ENCODE measurements at regions not wholly inside any gene's neighbourhood (a gene's known extent, or its start where the extent isn't known, plus 50 kb on each side); places are given as distances from the start of the nearest gene placed in this dataset.

DNA sequence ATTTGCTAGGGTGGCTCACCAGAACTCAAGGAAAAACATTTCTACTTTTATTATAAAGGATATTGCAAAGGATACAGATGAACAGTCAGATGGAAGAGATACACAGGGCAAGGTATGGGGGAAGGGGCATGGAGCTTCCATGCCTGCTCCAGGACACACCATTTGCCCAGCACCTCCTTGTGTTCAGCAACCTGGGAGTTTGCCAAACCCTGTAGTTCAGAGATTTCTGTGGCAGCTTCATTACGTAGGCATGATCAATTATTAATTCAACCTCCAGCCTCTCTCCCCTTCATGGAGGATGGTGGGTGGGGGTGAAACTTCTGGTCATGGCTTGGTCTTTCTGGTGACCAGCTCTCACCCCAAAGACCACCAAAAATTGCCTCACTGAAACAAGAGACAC, 353.9 kb upstream of the THBS1 start:
- DNase-seq, result no peak

DNA sequence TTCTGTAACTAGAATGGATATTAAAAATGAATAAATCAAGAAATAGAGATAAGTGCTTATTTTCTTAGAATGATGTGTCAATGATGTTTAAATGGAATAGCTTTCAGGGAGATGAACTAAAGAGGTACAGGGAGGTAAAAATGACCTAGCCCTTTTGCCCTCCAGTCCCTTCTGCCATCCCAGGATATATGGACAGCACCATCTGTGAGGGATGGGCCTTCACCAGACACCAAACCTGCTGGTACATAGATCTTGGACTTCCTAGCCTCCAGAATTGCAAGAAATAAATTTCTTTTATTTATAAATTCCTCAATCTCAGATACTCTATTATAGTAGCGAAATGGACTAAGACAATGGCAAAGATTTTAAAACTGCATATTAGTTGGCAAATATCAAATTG, 352.0 kb upstream of the THBS1 start:
- DNase-seq, result no peak

DNA sequence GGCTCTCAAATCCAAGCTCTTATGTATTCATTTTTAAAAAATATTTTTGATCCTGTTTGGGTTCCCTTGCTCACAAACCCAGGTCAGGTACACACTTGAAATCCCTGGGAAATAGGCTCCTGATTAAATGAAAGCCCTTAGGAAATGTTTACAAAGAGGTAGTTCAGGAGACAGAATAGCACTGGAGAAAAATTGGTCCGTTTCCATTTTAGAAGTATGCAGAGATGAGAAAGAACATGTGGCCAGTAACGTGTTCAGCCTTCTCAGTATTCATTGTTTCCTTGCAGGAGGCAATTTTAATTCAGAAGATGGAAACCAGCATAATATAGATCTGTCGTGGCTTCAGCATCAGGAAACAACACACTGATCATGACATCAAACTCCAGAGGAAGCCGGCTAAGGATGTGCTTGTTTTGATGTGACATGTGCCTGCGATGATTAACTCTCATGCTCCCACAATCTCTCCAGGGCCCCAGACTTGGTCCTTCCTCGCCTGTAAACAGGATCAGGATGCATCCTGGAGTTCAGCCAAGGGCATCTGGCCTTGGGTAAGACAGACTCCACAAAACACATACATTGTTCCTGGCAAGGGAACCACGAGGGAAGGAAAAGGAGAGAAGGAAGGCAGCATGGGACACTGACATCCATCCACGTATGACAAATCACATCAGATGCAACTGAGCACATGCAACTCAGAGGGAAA, 350.5 kb upstream of the THBS1 start:
- no peak for DNase-seq

DNA sequence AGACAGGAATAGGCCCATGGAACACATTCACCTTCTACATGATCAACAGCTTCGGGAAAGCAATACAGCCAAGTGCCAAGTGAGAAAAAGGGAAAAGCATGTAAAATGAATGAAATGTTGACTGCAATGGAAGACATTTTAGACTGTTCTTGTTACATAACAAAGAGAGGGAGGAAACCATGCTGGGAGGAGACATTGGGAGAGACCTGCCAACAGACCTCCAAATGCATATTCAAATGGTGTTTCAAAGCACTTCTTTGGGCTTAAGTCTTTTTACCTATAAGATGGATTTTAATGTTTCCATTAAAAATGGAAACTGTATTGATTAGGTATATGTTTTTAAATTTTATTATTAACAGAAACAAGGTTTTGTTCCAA, 350.0 kb upstream of the THBS1 start:
- no peak for DNase-seq

DNA sequence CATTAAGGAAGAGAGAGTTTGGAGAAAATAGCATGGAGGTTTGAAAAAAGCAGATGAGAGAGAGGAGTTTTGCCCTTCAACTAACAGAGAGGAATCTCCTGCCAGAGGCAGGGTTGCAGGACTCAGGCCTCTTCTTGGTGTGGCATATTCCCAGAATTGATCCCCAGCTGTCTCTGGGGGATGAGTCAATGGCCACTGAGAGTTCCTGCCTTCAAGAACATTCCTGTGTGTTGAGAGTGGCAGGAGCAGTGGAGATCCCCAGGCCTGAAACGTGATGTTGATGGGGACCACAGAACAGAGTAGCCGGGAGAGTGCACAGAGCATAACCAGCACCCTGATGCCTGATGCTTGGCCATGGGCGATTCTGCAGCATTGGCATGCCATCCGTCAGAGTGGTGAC, 348.4 kb upstream of the THBS1 start:
- DNase-seq, result no peak

DNA sequence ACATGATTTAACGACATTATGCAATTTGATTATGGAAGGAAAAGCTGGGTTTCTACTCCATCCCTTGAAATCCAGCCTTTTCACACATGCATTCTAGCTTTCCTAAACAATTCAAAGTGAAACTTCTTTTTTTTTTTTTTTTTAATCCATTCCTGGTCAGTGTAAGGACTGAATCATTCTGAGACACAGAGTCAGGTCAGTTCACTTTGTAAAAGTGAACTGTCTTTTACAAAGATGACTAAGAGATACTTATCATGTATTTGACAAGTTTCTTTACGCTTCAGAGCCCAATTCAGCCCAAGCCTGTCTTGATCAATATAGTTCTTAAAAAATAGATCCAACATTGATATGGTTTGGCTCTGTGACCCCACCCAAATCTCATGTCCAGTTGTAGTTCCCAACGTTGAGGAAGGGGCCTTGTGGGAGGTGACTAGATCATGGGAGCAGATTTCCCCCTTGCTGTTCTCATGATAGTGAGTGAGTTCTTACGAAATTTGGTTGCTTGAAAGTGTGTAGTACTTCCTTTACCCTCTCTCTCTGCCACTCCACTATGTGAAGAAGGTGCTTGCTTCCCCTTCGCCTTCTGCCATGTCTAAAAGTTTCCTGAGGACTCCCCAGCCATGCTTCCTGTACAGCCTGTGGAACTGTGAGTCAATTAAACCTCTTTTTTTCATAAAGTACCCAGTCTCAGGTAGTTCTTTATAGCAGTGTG, 345.6 kb upstream of the THBS1 start:
- DNase-seq, result peak; percentile 11

DNA sequence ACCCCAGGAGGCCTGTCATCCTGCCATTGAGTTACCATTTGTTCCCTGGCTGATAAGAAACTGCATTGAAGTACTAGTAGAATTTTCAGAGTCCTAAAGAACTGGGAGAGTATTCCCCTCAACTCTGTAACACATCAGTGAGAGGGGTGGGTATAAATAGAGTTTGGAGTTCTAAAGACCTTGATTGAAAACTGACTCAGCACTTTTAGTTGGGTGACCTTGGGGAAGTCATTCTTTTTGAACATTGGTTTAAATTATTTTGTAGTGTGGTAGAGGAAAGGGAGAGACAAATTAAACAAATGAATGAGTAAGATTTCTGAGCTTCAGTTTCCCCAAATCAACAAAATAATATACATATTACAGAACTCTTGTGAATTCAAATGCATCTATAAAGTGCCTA, 344.5 kb upstream of the THBS1 start:
- no peak for DNase-seq

DNA sequence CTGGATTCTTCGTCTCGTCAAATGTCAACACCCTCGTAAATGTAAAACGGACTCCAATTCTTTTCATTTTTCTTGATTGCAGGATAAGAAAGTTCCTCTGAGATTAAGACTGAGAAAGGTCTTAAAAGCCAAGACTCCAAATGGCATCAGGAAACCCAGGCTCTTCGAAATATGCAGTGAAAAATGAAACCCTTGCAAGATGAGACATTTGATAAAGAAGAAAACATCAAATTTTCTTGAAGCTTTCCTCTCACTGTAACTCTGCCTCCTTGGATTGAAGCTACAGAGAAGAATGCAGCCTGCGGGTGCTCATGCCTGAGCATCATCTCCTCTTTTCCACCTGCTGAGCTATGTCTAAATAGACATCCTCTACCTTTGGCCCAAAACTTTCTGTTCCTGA, 342.4 kb upstream of the THBS1 start:
- DNase-seq, result no peak

DNA sequence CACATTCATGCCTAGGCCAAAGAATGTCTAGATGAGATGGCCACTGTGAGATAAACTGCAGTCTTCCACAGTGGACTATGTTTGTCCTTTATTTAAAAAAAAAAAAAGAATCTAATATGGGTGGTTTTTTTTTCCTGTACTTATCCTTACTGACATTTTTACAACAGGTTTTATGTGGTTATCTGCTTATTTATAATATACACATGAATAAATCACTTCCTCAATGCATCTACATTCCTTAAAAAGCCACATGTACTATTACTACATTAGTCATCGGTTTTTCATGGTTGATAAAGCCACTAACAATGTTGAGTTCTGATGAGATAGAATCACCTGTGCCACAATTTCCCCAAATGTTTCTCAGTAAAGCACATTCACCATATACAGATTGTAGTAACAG, 341.3 kb upstream of the THBS1 start:
- no peak for DNase-seq

DNA sequence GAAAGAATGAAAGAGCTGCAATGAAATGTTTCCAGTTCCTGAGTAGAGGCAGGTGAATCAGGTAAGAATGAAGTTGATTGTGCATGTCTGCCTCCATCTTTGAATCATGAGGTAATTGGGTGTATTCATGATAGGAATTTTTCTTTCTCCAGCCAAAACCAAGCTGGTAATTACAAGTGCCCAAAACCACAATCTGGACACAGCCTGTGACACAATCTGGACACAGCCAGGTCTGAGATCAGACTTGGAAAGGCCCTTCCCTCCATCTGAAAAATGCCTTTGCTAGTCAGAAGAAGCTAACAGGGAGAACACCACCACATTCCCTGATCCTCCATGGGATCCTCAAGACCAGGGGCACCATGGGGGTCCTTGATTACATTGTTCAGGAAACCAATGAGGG, 338.5 kb upstream of the THBS1 start:
- DNase-seq, result no peak

DNA sequence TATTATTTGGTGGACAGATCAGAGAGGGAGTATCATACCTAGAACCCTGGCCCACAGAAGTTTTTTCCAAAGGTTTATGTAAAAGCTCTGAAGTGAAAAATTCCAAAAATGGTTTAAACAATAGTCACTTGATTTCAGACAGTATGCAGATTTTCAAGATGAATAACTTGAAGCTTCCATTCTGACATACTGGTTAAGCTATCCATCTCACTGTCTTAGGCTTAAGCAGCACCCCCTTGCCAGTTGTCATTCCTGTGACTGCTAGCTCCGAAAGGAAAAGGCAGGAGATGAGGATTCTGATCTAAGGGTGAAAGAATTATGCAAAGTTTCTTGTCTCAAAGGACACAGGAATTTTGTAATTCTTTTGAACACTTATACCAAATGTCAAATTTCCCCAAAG, 337.5 kb upstream of the THBS1 start:
- no peak for DNase-seq

DNA sequence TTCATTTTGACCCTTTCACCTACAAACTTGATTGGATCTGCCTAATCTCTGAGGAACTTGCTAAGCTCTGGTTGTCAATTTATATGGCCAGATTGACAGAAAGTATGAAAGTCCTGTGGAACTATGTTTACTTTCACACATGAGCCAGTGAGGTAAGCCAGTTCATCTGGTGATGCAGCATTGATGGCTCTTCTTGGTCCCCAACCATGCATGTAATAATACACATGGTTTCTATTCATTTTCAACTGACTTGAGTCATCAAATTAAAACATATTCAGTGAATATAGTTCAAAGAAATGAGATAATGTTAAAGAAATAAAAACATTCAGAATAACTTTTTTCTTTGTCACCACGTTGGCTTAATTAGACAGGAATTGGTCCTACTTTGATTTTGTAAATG, 336.1 kb upstream of the THBS1 start:
- no peak for DNase-seq

DNA sequence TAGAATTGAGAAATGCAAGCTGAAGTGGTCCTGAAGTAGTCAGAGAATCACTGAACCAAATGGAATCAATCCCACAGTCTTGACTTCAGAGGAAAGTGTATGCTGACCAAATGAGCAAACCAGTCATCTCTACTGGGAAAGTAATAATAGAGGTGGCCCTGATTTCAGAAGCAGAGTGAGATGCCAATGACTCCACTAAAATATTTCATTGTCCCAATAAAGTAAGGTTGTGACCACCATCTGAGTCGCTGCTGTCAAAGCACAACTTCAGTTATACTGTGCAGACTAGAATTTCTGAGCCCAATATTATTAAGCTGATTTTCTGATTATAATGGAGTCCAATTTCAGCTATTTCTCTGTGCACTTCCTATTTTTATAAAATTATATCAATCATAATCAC, 334.4 kb upstream of the THBS1 start:
- no peak for DNase-seq

DNA sequence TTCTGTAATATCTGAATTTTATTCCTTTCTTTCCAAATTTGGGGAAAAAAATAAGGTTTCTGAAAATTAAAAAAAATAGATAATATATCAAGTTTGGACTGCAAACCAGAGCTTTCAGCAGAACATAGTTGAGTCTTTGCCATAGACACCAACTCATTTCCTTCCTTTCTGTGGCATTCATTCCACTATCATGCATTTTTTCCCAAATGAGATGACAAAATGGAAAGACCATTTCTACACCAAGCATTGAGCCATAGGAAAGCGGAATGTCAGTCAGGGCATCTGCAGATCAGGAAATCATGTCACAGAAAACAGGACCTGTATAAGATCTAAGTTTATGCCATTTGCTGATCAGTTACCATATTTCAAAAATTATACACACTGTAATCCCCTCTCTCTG, 333.3 kb upstream of the THBS1 start:
- DNase-seq, result no peak

DNA sequence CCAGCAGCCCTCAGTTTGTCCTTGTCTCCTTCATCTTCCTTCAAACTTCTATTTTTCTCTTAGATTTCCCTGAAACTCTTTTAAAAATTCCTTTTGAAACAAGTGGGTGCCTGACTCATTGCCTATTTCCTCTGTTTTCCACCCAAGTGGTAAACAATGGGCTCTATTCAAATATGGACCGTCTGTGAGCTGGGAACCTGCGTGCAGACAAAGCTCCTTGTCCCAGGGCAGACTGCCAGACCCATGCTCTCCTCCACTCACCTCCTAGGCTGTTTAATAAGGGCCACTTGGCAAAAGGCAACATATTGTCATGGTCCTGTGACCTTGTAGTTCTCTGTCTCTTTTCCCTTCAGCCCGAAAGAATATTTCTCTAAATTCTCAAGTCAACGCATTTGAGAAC, 332.7 kb upstream of the THBS1 start:
- no peak for DNase-seq

DNA sequence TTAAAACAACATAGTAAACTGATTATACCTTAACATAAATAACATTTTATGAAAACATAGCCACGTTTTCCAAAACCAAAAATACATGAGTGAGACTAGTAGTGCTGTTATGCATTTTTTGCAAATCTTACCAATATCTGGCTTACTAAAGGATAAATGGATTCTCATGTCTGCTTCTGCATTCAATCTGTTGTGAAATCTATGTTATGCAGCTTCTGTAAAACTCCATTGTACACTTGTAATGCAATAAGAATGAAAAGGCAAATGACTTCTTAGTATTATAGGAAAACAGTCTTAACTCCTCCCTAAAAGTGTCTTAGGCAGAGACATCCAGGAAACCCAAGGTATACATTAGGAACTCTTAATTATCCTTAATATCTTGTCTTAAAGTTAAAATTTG, 330.9 kb upstream of the THBS1 start:
- DNase-seq, result peak; percentile 19

DNA sequence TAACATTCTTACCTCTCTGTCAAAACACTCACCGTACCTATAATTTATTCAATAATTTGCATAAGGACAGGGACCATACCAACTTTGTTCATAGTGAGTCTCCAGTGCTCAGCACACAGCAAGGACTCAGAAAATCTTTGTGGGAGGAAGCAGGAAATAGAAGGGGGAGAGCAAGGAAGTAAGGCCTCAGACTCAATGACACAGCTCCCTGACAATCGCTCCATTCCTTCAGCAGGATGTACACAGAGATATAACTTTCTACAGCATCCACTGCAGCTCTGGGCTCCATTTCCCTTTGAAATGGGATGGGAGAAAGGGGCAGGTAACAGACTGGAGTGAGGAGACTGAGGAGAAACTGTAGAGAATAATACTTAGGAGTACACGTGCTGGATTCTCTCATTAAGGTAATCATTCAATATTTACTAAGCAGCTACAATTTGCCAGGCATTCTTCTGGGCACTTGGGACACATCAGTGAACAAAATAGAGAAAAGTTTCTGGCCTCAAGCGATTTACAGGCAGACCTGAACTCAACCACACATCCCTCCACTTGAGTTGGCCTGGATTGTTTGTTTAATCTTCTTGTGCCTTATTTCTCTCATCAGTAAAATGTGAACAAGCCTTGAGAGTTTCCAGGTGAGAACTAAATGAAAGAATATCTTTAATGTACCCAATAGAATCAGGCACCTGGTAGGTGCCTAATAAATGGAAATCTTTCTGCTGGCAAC, 330.3 kb upstream of the THBS1 start:
- DNase-seq, result no peak

DNA sequence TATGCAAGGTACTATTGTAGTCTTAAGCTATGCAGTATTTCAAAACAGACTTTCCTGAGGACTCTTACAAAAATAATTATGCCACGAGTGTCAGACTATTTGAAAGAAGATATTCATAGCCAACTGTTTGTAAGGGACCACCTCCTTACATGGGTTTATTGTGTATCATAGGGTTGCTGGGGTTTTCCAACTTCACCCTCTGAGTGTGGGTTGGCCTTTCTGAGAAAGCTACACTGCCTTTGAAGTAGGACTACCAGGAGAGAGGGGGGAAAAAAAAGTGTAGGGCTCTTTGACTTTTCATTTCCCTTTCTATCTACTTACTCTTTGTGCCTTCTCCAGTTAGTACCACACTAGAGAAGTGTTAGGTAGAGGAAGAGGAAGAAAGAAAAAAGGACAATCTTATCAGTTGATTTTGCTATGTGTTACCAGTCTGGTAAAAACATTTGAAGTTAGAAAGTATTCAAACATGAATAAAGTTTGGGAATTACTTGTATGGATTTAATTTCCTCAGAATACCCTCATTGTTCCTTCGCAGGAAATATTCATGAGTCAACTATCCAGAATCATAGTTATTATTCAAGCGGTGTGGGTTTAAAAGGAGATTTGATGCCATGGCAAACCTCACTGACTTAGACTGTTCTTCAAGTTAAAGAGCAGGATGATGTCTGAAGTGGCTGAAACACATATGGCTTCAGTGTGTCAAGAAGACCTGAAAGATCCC, 329.3 kb upstream of the THBS1 start:
- DNase-seq, result no peak

DNA sequence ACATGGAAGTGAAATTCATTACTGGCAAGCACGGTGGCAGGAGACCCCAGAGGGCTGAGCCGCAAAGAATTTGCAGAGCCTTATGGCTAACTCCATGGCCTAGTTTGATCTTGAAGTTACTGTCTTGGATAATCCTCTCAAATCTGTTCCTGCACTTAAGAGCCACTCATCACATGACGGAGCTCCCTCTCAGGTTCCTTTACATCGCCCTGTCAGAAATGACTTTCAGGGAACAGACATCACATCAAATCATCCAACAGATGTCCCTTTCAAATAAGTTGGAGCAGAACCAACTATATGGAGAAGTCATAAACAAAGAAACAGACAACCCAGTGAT, 328.8 kb upstream of the THBS1 start:
- DNase-seq, result no peak

DNA sequence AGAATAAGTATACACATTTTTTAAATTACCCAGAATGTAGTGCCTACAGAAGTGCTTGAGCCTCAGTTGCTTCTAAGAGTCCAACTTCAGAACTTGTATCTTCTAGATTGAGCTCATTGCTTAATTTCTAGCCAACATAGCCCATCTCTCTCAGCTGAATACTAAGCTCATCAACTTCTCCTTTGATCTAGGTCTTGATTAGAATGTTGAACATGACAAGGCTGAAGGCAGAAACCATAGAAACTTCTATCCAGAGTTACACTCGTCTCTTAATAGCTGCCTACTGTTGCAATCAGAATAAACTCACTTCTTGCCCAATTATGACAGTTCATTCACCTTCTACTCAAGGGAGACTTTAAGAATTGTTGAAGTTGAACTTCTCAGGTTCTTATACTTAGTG, 327.3 kb upstream of the THBS1 start:
- no peak for DNase-seq

DNA sequence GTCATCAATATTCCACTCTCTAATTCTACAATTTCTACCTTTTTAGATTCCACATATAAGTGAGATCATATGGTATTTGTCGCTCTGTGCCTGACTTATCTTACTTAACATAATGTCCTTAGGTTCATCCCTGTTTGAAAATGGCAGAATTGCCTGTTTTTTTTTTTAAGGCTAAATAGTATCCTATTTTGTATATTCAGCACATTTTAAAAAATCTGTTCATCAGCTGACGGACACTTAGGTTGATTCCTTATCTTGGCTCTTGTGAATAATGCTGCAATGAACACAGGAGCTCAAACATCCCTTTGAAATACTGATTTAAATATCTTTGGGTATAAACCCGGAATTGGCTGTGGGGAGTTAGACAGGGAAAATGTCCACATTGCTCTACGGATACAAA, 326.7 kb upstream of the THBS1 start:
- DNase-seq, result no peak

DNA sequence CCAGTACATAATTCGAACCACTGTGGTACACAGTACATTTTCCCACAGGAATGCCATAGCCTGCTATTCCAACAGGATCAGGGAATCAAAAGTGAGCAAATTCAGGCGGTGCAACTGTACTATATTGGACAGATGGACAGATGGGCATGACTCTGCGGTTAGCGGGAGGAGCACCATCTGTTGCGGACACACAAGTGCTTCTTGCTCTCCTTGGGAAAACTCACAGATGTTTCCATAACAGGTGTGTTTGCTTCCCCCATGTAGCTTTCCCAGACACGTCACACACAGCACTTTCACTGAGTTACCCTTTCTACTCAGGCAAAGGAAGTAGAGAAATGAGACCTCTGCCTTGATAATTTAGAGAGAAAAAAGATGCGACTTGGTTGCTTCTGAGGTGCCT, 325.1 kb upstream of the THBS1 start:
- DNase-seq, result no peak

DNA sequence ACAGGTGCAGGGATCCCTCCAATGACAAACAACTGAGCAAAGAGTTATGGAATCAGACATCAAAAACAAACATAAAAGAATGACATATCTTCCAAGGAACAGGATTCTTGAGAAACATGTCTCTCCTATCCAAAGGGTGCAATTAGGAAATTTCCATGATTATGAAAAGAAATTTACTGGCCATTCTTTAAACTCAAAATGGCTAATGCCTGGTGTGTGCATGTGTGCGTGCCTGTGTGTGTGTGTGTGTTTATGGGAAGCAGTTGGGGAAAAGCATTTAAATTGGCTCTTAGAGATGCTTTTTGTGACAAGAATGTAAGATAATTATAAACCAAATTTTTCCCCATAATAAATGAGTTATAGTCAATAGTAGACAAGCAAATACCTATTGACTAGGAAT, 320.5 kb upstream of the THBS1 start:
- DNase-seq, result no peak

DNA sequence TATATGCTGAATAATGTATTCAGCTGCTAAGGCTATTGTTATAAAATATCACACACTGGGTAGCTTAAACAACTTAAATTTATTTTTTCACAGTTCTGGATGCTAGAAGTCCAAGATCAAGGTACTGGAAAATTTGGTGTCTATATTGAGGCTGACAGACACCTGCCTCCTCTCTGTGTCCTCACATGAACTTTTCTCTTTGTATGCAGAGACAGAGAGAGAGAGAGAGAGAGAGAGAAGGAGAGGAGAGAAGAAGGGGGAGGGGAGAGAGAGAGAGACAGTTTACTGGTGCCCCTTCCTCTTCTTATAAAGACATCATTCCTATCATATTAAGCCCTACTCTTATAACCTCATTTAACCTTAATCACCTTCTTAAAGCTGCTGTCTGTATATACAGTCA, 320.1 kb upstream of the THBS1 start:
- no peak for DNase-seq

Data from inflammatory macrophage treated with lipopolysaccharide for 4 hours (primary cell).